ENCODE measurements at regions not wholly inside any gene's neighbourhood (a gene's known extent, or its start where the extent isn't known, plus 50 kb on each side); places are given as distances from the start of the nearest gene placed in this dataset.

GRCh38 chr4:125573368-125573767 is 258.6 kb downstream of the FAT4 start:
- H3K9me3 ChIP-seq (ENCODE audit: insufficient read depth, low read depth, low read length): no peaks in the 10 kb centered on the region
- no peak overlapping the region for H2AFZ ChIP-seq (ENCODE audit: low read depth, low read length)
- no peaks in the 10 kb centered on the region for H3K79me2 ChIP-seq (ENCODE audit: insufficient read depth, low read length)
- no peaks in the 10 kb centered on the region for H4K20me1 ChIP-seq (ENCODE audit: insufficient read depth, low read length)
- H3K4me2 ChIP-seq (ENCODE audit: low read length): no peak overlapping the region
- FAIRE-seq (no peak), DNase-seq (ENCODE audit: low read depth) (no peak)
- H3K36me3 ChIP-seq (ENCODE audit: insufficient read depth, low read length): no peaks in the 10 kb centered on the region
- H3K27me3 ChIP-seq (ENCODE audit: insufficient read depth, low read length): no peaks in the 10 kb centered on the region
- no peaks in the 10 kb centered on the region for H3K4me1 ChIP-seq (ENCODE audit: insufficient read depth, low read length)
- Mint-ChIP-seq H3K27me3 (ENCODE audit: low read depth, unreplicated experiment) (no peaks in the 10 kb centered on the region), H3K9me3 (ENCODE audit: unreplicated experiment) (peaks cover 4% of the 10 kb centered on the region), H3K36me3 (ENCODE audit: low read depth, unreplicated experiment) (no peaks in the 10 kb centered on the region), H3K27ac (ENCODE audit: unreplicated experiment) (no peak overlapping the region), H3K4me1 (ENCODE audit: low read depth, unreplicated experiment) (no peaks in the 10 kb centered on the region), H3K4me3 (ENCODE audit: unreplicated experiment) (no peak overlapping the region)
- no peak overlapping the region for H3K9ac ChIP-seq (ENCODE audit: low read length)
- H3K4me3 ChIP-seq (ENCODE audit: insufficient read depth, low read depth, low read length): no peak overlapping the region
- no peak for TF ChIP-seq EZH2 (IDR thresholded peaks at IDR 0.05; ENCODE audit: insufficient read depth, low read length)
- no peak overlapping the region for H3K27ac ChIP-seq (ENCODE audit: low read depth, low read length)

GRCh38 chr4:125573786-125574185 is 259.0 kb downstream of the FAT4 start:
- Histone ChIP-seq H3K27ac (ENCODE audit: low read depth, low read length) (no peak overlapping the region), H3K27me3 (ENCODE audit: insufficient read depth, low read length) (no peaks in the 10 kb centered on the region), H3K4me1 (ENCODE audit: insufficient read depth, low read length) (no peaks in the 10 kb centered on the region), H4K20me1 (ENCODE audit: insufficient read depth, low read length) (no peaks in the 10 kb centered on the region), H2AFZ (ENCODE audit: low read depth, low read length) (no peak overlapping the region), H3K9me3 (ENCODE audit: insufficient read depth, low read depth, low read length) (no peaks in the 10 kb centered on the region), H3K9ac (ENCODE audit: low read length) (no peak overlapping the region), H3K4me2 (ENCODE audit: low read length) (no peak overlapping the region), H3K79me2 (ENCODE audit: insufficient read depth, low read length) (no peaks in the 10 kb centered on the region), H3K36me3 (ENCODE audit: insufficient read depth, low read length) (no peaks in the 10 kb centered on the region), H3K4me3 (ENCODE audit: insufficient read depth, low read depth, low read length) (no peak overlapping the region)
- no peaks in the 10 kb centered on the region for H3K4me1 Mint-ChIP-seq (ENCODE audit: low read depth, unreplicated experiment)
- no peak overlapping the region for H3K27ac Mint-ChIP-seq (ENCODE audit: unreplicated experiment)
- peaks cover 4% of the 10 kb centered on the region for H3K9me3 Mint-ChIP-seq (ENCODE audit: unreplicated experiment)
- H3K27me3 Mint-ChIP-seq (ENCODE audit: low read depth, unreplicated experiment): no peaks in the 10 kb centered on the region
- no peaks in the 10 kb centered on the region for H3K36me3 Mint-ChIP-seq (ENCODE audit: low read depth, unreplicated experiment)
- no peak overlapping the region for H3K4me3 Mint-ChIP-seq (ENCODE audit: unreplicated experiment)
- FAIRE-seq: no peak
- no peak for TF ChIP-seq CTCF (IDR thresholded peaks at IDR 0.05; ENCODE audit: insufficient read depth, low read depth, low read length)
- no peak for TF ChIP-seq EZH2 (IDR thresholded peaks at IDR 0.05; ENCODE audit: insufficient read depth, low read length)
- DNase-seq (ENCODE audit: low read depth): no peak

- DNase-seq (ENCODE audit: low read depth) (no peak), FAIRE-seq (peak; percentile 77)
- peaks cover 4% of the 10 kb centered on the region for H3K4me1 Mint-ChIP-seq (ENCODE audit: low read depth, unreplicated experiment)
- Histone ChIP-seq H3K4me3 (ENCODE audit: insufficient read depth, low read depth, low read length) (no peak overlapping the region), H2AFZ (ENCODE audit: low read depth, low read length) (no peak overlapping the region), H3K9ac (ENCODE audit: low read length) (no peak overlapping the region), H3K4me1 (ENCODE audit: insufficient read depth, low read length) (no peaks in the 10 kb centered on the region), H3K36me3 (ENCODE audit: insufficient read depth, low read length) (no peaks in the 10 kb centered on the region), H3K27me3 (ENCODE audit: insufficient read depth, low read length) (no peaks in the 10 kb centered on the region), H3K79me2 (ENCODE audit: insufficient read depth, low read length) (no peaks in the 10 kb centered on the region), H3K4me2 (ENCODE audit: low read length) (no peak overlapping the region), H3K27ac (ENCODE audit: low read depth, low read length) (no peak overlapping the region), H3K9me3 (ENCODE audit: insufficient read depth, low read depth, low read length) (no peaks in the 10 kb centered on the region), H4K20me1 (ENCODE audit: insufficient read depth, low read length) (no peaks in the 10 kb centered on the region)
- H3K9me3 Mint-ChIP-seq (ENCODE audit: unreplicated experiment): no peaks in the 10 kb centered on the region
- no peaks in the 10 kb centered on the region for H3K27me3 Mint-ChIP-seq (ENCODE audit: low read depth, unreplicated experiment)
- H3K4me3 Mint-ChIP-seq (ENCODE audit: unreplicated experiment): no peak overlapping the region
- TF ChIP-seq EZH2 (IDR thresholded peaks at IDR 0.05; ENCODE audit: insufficient read depth, low read length) (no peak), CTCF (IDR thresholded peaks at IDR 0.05; ENCODE audit: insufficient read depth, low read depth, low read length) (no peak)
- H3K36me3 Mint-ChIP-seq (ENCODE audit: low read depth, unreplicated experiment): no peaks in the 10 kb centered on the region
- no peak overlapping the region for H3K27ac Mint-ChIP-seq (ENCODE audit: unreplicated experiment)
These were observed 267.5 kb downstream of the FAT4 start for GRCh38 chr4:125582302-125582701.
